ENCODE measurements at regions not wholly inside any gene's neighbourhood (a gene's known extent, or its start where the extent isn't known, plus 50 kb on each side); places are given as distances from the start of the nearest gene placed in this dataset.

DNA sequence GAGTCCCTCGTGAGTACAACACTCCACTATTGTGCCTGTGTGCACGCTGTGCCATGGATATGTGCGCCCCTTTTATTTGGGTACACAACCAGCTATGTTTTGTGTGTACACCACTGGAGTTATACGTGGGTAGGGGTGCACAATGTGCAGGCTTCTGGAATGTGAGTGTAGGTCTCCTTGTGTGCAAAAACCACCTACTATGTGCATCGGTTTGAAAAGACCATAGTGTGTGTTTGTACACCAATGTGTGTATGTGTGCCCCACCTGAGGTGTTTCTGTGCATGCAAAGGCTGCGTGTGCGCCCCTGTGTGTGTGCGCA, 86.4 kb upstream of the ALDH1L1 start:
- POLR2A ChIA-PET = no interaction called here
- Histone ChIP-seq H4K20me1 (ENCODE audit: insufficient read depth) (no peaks in the 10 kb centered on the region), H3K36me3 (replicated peaks in 1 of 2; ENCODE audit: control insufficient read depth in 1 of 2, insufficient read depth in 2 of 2, low read length in 1 of 2) (no peaks in the 10 kb centered on the region), H3K79me2 (ENCODE audit: insufficient read depth) (no peaks in the 10 kb centered on the region), H3K4me3 (ENCODE audit: low read depth in 2 of 2, low read length in 1 of 2) (no peak overlapping the region), H3K9me2 (no peaks in the 10 kb centered on the region), H3K9me3 (no peaks in the 10 kb centered on the region), H3K9ac (no peak overlapping the region), H3K27ac (ENCODE audit: low read depth in 2 of 2, low read length in 1 of 2) (no peak overlapping the region), H3K4me1 (ENCODE audit: control insufficient read depth in 1 of 2, insufficient read depth in 2 of 2, low read depth in 1 of 2, low read length in 1 of 2) (peaks cover 3 to 8% of the 10 kb centered on the region in 2 experiments; a peak in 2 of 4 replicates), H3F3A (replicated peaks; ENCODE audit: insufficient read depth) (no peaks in the 10 kb centered on the region), H3K27me3 (ENCODE audit: insufficient read depth) (no peaks in the 10 kb centered on the region; the same call in 1 of the 2 replicates), H2AFZ (ENCODE audit: low read depth) (peak overlapping the region; percentile 80; the same call in 1 of the 2 replicates), H3K4me2 (0 out of 2 replicates have a peak overlapping the region, but pooled peaks have one; percentile 79)
- TF ChIP-seq, protein P1, sequence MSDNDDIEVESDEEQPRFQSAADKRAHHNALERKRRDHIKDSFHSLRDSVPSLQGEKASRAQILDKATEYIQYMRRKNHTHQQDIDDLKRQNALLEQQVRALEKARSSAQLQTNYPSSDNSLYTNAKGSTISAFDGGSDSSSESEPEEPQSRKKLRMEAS (IDR thresholded peaks at IDR 0.05; ENCODE audit: low read depth) = no peak
- TF ChIP-seq EZH2phosphoT487 (IDR thresholded peaks at IDR 0.05; ENCODE audit: borderline replicate concordance, low read depth) = no peak
- 64% methylated on average over 3 of the region's 8 CpGs for WGBS (ENCODE audit: low lambda C conversion rate)
- DNase-seq = no peak
- CTCF ChIA-PET = interaction anchor here (0.8 to 1.6 kb wide), 6 partner anchors 11 to 122 kb away, joined by 3 to 8 read pairs (median 4); no protein-coding TSS in a partner anchor

GRCh38 chr3:126266291-126266840, 86.0 kb upstream of the ALDH1L1 start:
- H3K9ac ChIP-seq = no peak overlapping the region
- H3K4me1 ChIP-seq (ENCODE audit: control insufficient read depth in 1 of 2, insufficient read depth in 2 of 2, low read depth in 1 of 2, low read length in 1 of 2) = peaks cover 3 to 9% of the 10 kb centered on the region in 2 experiments; a peak in 2 of 4 replicates
- POLR2A ChIA-PET = no interaction called here
- no peak overlapping the region for H3K27ac ChIP-seq (ENCODE audit: low read depth in 2 of 2, low read length in 1 of 2)
- CTCF ChIA-PET = interaction anchor here (0.7 to 2.1 kb wide), 5 partner anchors 20 to 132 kb away, joined by 3 to 8 read pairs (median 4); no protein-coding TSS in a partner anchor
- H3K9me2 ChIP-seq = no peaks in the 10 kb centered on the region
- no peak for DNase-seq
- H3K4me2 ChIP-seq = no peak overlapping the region
- no peaks in the 10 kb centered on the region for H4K20me1 ChIP-seq (ENCODE audit: insufficient read depth)
- no peaks in the 10 kb centered on the region for H3K36me3 ChIP-seq (replicated peaks in 1 of 2; ENCODE audit: control insufficient read depth in 1 of 2, insufficient read depth in 2 of 2, low read length in 1 of 2)
- H3K4me3 ChIP-seq (ENCODE audit: low read depth in 2 of 2, low read length in 1 of 2) = no peak overlapping the region
- no peaks in the 10 kb centered on the region for H3K9me3 ChIP-seq
- H3K79me2 ChIP-seq (ENCODE audit: insufficient read depth) = no peaks in the 10 kb centered on the region
- no peaks in the 10 kb centered on the region for H3F3A ChIP-seq (replicated peaks; ENCODE audit: insufficient read depth)
- 72% methylated on average over 5 of the region's 15 CpGs for WGBS (ENCODE audit: low lambda C conversion rate)
- TF ChIP-seq, protein P2, sequence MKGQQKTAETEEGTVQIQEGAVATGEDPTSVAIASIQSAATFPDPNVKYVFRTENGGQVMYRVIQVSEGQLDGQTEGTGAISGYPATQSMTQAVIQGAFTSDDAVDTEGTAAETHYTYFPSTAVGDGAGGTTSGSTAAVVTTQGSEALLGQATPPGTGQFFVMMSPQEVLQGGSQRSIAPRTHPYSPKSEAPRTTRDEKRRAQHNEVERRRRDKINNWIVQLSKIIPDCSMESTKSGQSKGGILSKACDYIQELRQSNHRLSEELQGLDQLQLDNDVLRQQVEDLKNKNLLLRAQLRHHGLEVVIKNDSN (IDR thresholded peaks at IDR 0.05; ENCODE audit: borderline replicate concordance, low read depth) = no peak
- TF ChIP-seq EZH2phosphoT487 (IDR thresholded peaks at IDR 0.05; ENCODE audit: borderline replicate concordance, low read depth) (no peak), CHD2 (IDR thresholded peaks at IDR 0.05; ENCODE audit: low read length, partially characterized antibody) (no peak)
- no peak overlapping the region for H2AFZ ChIP-seq (ENCODE audit: low read depth)
- H3K27me3 ChIP-seq (ENCODE audit: insufficient read depth) = no peaks in the 10 kb centered on the region

DNA sequence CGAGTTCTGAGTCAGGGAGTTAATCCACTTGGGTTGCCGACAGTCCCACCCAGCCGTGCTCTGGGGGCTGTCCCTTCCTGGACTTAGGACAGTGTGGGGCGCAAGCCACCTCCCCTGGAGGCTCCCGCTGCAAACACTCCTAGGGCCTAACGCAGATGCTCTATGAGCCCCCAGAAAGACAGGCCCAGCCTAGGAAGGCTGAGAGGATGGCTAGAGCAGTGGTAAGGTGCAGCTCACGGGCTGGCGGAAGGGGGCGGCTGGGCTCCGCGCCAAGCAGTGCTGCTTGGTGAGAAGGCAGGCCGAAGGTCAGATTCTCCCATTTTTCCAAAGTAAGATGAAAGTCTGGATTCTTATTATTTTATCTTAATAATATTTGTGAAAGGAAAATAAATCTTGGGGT, 84.6 kb upstream of the ALDH1L1 start:
- Histone ChIP-seq H3K9ac (no peak overlapping the region), H3K27me3 (ENCODE audit: insufficient read depth) (no peaks in the 10 kb centered on the region), H3K4me1 (ENCODE audit: control insufficient read depth in 1 of 2, insufficient read depth in 2 of 2, low read depth in 1 of 2, low read length in 1 of 2) (peaks cover 3 to 4% of the 10 kb centered on the region in 2 experiments; a peak in 2 of 4 replicates), H3K36me3 (replicated peaks in 1 of 2; ENCODE audit: control insufficient read depth in 1 of 2, insufficient read depth in 2 of 2, low read length in 1 of 2) (no peaks in the 10 kb centered on the region), H2AFZ (ENCODE audit: low read depth) (no peak overlapping the region), H4K20me1 (ENCODE audit: insufficient read depth) (no peaks in the 10 kb centered on the region), H3K9me3 (no peaks in the 10 kb centered on the region), H3K79me2 (ENCODE audit: insufficient read depth) (no peaks in the 10 kb centered on the region), H3K4me2 (no peak overlapping the region), H3K9me2 (no peaks in the 10 kb centered on the region), H3F3A (replicated peaks; ENCODE audit: insufficient read depth) (no peaks in the 10 kb centered on the region), H3K27ac (ENCODE audit: low read depth in 2 of 2, low read length in 1 of 2) (no peak overlapping the region), H3K4me3 (ENCODE audit: low read depth in 2 of 2, low read length in 1 of 2) (no peak overlapping the region)
- ChIA-PET POLR2A (no interaction called here), CTCF (interaction anchor here (2.1 kb wide), 1 partner anchor 123 kb away, joined by 7 read pairs; no protein-coding TSS in a partner anchor)
- 78% methylated on average over 12 of the region's 12 CpGs for WGBS (ENCODE audit: low lambda C conversion rate)
- TF ChIP-seq TCF12 (IDR thresholded peaks at IDR 0.05) = no peak
- TF ChIP-seq FOXM1 (IDR thresholded peaks at IDR 0.05; ENCODE audit: low read depth) = no peak
- TF ChIP-seq EP300 (IDR thresholded peaks at IDR 0.05; ENCODE audit: borderline replicate concordance in 1 of 2, low read depth in 1 of 2, low read length in 1 of 2) = no peak
- TF ChIP-seq, protein P3, sequence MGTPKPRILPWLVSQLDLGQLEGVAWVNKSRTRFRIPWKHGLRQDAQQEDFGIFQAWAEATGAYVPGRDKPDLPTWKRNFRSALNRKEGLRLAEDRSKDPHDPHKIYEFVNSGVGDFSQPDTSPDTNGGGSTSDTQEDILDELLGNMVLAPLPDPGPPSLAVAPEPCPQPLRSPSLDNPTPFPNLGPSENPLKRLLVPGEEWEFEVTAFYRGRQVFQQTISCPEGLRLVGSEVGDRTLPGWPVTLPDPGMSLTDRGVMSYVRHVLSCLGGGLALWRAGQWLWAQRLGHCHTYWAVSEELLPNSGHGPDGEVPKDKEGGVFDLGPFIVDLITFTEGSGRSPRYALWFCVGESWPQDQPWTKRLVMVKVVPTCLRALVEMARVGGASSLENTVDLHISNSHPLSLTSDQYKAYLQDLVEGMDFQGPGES (IDR thresholded peaks at IDR 0.05; ENCODE audit: low read depth, low read length) = no peak
- no peak for TF ChIP-seq CTCF (IDR thresholded peaks at IDR 0.05)
- no peak for TF ChIP-seq ELF1 (IDR thresholded peaks at IDR 0.05)
- TF ChIP-seq TEAD4 (IDR thresholded peaks at IDR 0.05; ENCODE audit: borderline replicate concordance, insufficient read depth) = no peak
- no peak for TF ChIP-seq RXRA (IDR thresholded peaks at IDR 0.05; ENCODE audit: borderline replicate concordance, low read depth)
- TF ChIP-seq NFIC (IDR thresholded peaks at IDR 0.05; ENCODE audit: borderline replicate concordance) = no peak
- no peak for TF ChIP-seq SIN3A (IDR thresholded peaks at IDR 0.05; ENCODE audit: borderline replicate concordance, low read depth, low read length)
- TF ChIP-seq EZH2phosphoT487 (IDR thresholded peaks at IDR 0.05; ENCODE audit: borderline replicate concordance, low read depth) = no peak
- no peak for TF ChIP-seq FOSL2 (IDR thresholded peaks at IDR 0.05; ENCODE audit: borderline replicate concordance, low read depth)
- no peak for DNase-seq

All from SK-N-SH (cell line).